Stimulated activated CD4-positive, alpha-beta T cell treated with anti-CD3 and anti-CD28 coated beads, Interleukin-4, amount 100 ng/mL, for 24 hours (primary cell): ENCODE measurements at regions not wholly inside any gene's neighbourhood (a gene's known extent, or its start where the extent isn't known, plus 50 kb on each side); places are given as distances from the start of the nearest gene placed in this dataset.
"Not testable (repeated sequence)": the region's sequence is repeated elsewhere in the genome, so short reads cannot be mapped to it uniquely, and the experiment has no call there.

ENCODE experiments used
- DNase-seq: peaks from one replicate; pipeline ENCODE4 v3.0.0-alpha.2; 2020

DNA sequence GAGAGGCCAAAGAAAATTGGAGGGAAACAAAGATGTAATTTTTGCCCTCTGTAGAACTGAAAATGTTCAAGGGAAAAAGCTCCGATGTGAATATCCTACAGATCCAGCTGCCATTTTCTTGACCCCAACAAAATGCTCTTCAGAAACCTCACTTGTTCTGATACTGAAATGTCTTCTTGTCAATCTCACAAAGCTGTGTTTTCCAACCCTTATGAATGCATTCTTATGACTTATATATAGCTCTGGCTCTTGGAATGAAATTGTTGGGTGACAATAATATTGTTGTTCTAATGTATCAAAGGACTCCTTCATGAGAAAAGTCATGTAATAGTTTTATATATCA lies 157.1 kb upstream of the TGFBR2 start:
- no peak for DNase-seq

- DNase-seq = no peak
Measured at GRCh38 chr3:30452446-30452845, 154.0 kb upstream of the TGFBR2 start.

DNA sequence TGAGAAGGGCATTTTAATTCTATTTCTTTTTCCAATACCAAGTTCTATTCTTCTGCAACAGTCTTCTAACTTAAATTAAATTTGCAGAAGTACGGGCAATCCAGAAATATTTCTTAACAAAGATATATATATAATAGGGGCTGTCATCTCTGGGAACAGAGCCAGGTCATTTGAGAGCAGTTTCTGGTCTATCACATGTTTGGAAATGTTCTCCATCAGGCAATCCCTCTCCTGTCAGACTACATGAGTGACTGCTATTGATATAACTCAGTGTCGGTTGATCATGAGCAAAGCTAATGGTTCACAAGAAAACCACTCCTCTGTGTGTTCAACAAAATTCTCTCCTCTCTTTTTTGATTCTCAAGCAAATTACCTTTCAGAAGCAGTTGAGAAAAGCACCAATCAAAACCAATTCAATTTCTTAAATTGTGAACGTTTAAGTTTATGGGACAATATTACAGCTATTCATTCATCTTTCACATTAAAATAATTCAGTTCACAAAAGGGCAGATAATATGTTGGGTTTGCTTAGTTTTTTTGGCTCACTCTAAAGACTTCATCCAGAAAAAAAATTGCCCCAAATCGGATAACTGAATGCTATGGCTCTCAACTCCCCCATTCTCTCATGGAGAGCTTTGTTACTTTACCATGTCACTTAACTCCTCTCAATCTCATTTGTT lies 152.9 kb upstream of the TGFBR2 start:
- DNase-seq = no peak

- DNase-seq = no peak
Measured at GRCh38 chr3:30454636-30455035, 151.8 kb upstream of the TGFBR2 start.

DNA sequence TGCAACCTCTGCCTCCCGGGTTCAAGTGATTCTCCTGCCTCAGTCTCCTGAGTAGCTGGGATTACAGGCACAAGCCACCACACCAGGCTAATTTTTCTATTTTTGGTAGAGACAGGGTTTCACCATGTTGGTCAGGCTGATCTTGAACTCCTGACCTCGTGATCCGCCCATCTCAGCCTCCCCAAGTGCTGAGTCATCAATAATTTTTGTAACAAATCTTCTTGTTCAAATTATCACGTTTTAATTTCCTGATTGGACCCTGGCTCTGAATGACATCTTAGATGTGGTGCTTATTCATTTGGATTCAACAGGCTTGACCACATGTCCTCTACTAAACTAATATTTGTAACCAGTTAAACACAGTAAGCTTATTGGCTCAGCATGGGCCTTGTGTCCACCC lies 151.3 kb upstream of the TGFBR2 start:
- DNase-seq = not testable (repeated sequence)

- DNase-seq = no peak
Measured at GRCh38 chr3:30455840-30456239, 150.6 kb upstream of the TGFBR2 start.

- DNase-seq = no peak
Measured at GRCh38 chr3:30456264-30456663, 150.1 kb upstream of the TGFBR2 start.

- DNase-seq = no peak
Measured at GRCh38 chr3:30457081-30457480, 149.3 kb upstream of the TGFBR2 start.

DNA sequence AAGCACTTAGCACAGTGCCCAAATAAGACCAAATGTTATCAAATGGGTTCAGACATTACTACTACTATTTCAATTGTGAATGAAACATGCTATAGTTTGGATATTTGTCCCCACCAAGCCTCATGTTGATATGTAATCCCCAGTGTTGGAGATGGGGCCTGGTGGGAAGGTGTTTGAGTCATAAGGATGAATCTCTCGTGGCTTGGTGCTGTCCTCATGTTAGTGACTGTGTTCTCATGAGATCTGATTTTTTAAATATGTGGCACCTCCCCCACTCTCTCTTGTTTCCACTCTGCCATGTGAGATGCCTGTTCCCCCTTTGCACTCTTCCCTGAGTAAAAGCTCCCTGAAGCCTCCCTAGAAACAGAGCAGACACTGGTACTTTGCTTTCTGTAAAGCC lies 148.7 kb upstream of the TGFBR2 start:
- DNase-seq = no peak

DNA sequence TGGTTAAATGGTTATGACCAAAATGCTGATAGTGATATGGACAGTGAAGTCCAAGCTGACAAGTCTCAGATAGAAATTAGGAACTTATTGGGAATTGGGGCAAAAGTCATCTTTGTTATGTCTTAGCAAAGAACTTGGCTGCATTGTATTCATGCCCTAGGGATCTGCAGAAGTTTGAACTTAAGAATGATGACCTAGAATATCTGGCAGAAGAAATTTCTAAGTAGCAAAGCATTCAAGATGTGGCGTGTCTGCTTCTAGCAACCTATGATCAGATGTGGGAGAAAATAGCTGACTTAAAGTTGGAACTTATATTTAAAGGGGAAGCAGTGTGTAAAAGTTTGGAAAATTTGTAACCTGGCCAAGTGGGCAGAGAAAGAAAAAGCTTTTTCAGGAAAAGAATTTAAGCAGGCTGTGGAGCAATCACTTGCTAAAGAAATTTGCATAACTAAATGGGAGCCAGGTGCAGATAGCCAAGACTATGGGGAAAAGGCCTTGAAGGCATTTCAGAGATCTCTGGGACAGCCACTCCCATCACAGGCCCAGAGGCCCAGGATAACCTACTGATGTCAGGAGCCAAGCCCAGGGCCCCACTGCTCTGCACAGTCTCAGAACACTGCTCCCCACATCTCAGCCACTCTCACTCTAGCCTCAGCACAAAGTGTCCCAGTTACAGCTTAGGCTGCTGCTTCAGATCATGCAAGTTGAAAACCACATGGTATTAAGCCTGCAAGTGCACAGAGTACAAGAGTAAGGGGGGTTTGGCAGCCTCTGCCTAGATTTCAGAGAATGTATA lies 147.8 kb upstream of the TGFBR2 start:
- no peak for DNase-seq

DNA sequence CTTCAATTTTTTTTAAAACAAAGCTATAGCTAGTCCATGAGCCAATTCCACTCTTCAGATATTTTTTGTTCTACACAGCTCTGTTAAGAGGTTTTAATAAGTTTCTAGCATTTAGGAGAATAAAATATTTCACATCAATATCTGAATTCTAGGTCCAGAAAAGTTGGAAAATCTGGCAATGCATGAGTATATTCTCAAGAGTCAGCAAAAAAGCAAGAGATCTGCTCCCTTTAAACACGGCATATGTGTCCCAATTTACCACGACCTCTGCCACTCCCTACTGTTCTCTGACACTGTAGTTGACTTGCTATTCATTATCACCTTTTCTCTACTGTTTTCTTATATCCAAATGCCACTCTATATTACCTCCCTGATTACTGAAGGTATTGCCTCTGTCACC lies 145.1 kb upstream of the TGFBR2 start:
- DNase-seq = no peak

- DNase-seq = no peak
Measured at GRCh38 chr3:30462721-30463470, 143.5 kb upstream of the TGFBR2 start.

- DNase-seq = no peak
Measured at GRCh38 chr3:30464381-30464780, 142.0 kb upstream of the TGFBR2 start.

GRCh38 chr3:30465454-30465853 lies 140.9 kb upstream of the TGFBR2 start:
- DNase-seq = no peak

DNA sequence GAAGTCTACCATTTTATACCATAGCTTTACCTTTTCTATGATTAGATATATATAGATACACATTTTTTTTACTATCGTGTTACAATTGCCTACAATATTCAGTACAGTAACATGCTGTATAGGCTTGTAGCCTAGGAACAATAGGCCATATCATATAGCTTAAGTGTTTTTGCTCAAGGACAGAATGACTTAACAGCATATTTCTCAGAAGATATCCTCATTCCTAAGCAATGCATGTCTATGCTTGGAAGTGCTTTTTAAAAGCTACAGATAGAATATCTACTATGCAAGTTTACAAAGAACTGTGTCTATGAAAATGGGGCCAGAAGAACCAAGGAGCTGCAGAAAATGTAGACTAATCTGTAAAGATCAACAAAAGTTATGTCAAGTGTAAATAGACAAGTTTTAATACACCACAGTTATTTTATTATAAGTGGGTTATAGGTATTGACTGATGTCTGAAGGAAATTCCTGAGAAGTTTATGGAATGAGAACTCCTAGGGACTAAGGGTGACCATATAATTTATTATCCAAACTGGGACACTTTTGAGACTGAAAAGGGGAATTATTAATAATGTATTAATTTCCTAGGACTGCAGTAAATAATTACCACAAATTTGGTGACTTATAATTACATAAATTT lies 138.7 kb upstream of the TGFBR2 start:
- DNase-seq = no peak

- DNase-seq = no peak
Measured at GRCh38 chr3:30469133-30469532, 137.3 kb upstream of the TGFBR2 start.

DNA sequence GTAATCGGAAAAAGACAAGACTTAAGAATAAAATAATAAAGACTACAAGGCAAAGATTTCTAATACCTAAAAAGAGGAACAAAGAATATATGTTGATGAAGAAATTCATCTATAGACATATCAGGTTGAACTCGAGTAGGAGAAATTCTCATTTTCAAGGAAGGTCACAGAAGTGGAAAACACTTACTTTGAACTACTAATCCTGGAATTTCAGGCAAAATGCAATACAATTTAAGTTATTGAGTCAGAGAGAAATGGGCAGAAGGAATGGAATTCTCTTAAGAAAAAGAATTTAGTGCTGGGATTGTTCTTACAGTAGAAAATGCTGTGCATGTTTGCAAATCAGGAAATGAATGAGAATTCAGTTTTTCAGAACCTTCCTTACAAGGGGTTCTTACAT lies 135.9 kb upstream of the TGFBR2 start:
- DNase-seq = no peak

- no peak for DNase-seq
Measured at GRCh38 chr3:30471066-30471465, 135.3 kb upstream of the TGFBR2 start.

GRCh38 chr3:30471796-30472489 lies 134.5 kb upstream of the TGFBR2 start:
- DNase-seq = no peak

DNA sequence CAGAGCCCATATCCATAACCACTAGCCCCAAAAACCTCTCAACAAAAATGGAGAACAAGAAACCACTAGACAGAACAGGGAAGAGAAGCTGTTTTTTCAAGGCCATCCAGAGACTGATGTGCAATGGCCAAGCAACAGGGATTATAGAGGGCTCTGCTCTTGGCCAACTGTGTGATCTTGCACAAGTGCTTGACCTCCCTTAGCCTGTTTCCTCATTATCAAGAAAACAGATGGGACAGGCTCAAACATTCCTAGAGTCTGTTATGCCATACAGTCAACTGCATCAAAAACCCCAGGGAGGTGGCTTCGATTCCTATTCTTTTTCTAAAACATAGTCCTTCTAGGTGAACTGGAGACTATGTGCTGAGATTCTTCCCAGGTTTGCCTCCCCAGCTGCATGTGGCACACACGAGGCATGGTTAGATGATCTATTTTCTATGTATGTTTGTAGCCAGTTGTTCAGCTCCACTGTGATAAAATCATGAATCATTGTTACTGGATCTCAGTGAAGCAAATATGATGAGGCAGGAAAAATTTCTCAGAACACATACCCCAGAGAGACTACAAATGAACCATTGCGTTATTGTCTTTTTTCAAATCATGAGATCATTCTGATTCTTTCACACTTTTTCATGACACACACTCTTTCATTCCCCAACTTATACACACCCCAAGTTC lies 132.9 kb upstream of the TGFBR2 start:
- DNase-seq = no peak

- DNase-seq = no peak
Measured at GRCh38 chr3:30474371-30474770, 132.0 kb upstream of the TGFBR2 start.
